CD1c-positive myeloid dendritic cell (primary cell): ENCODE measurements at regions not wholly inside any gene's neighbourhood (a gene's known extent, or its start where the extent isn't known, plus 50 kb on each side); places are given as distances from the start of the nearest gene placed in this dataset.
A peak's percentile ranks its signal among the peaks of the same experiment; 100 is the strongest.
"Not testable (repeated sequence)": the region's sequence is repeated elsewhere in the genome, so short reads cannot be mapped to it uniquely, and the experiment has no call there.

Experiments
- DNase-seq: peaks from one replicate; pipeline ENCODE4 v3.0.0-alpha.2; 2016; ENCODE audit errors: extremely low spot score

DNA sequence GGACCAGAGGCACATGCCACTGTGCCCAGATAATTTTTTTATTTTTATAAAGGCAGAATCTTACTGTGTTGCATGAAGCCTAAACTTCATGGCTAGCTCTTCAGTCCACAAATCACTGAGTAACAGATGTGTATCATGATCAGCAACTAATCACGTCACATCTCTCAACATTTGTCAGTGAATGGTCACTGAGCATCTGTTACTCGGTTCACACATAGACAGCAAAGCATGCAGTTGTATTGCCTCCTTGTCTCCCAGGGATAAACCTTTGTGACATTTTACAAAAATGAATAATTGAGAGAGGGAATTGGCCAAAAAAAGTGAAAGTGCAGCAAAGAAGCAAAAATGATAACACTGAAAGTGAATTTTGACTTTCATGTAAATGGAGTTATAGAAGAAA, 85.9 kb upstream of the BTG1 start:
- not testable (repeated sequence) for DNase-seq

DNA sequence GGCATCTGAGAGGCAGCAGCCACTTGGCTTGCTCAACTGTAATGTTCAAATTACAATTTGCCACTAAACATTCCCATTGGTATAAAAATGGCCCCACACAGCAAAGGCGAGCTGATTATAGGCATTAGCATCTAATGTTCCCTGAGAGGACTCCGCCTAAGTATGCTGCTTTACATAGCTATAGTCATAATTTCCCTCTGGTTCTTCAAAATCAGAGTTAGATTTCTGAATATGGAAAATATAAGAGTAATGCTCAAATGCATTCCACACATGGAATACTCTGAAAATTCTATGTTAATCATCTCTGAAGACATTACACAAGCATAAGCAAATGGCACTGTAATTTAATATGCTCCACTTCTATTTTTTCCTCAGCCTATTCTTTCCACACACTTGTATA, 83.7 kb upstream of the BTG1 start:
- no peak for DNase-seq

DNA sequence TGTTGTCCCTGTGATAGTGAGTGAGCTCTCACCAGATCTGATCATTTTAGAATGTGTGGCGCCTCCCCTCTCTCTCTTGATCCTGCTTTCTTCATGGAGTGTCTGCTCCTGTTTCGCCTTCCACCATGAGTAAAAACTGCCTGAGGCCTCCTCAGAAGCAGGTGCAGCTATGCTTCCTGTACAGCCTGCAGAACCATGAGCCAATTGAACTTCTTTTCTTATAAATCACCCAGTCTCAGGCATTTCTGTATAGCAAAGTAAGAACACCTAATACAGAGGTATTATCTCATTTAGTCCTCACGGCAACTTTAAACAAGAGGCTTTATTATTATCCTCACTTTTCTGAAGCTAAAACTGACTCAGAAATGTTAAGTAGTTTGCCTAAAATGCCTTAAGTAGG, 81.3 kb upstream of the BTG1 start:
- no peak for DNase-seq

DNA sequence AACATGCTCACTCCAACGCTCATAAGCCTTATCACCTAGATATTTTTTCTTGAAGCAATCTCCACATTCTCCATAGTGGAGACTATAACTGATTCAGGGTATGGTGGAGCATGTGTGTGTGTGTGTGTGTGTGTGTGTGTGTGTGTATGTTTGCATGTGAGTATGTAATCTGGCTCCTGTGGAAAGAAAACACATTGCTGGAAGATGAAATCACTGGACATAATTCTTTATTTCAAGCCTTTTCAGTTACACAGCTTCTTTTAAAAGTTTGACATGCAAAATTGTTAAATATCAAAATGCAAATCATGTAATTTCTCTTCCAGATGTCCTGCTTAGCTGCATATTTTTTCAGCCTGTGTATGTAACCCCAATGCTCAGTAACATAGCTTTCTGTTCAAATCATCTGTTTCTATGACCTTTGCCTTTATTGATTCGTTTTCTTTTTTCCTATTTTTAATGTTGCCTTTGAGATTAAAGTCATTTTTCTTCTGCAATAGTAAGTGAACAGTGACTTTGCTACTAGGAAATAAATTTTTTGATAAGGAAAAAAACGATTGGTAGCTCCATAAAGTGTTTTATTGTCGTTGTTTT, 80.5 kb upstream of the BTG1 start:
- no peak for DNase-seq

DNA sequence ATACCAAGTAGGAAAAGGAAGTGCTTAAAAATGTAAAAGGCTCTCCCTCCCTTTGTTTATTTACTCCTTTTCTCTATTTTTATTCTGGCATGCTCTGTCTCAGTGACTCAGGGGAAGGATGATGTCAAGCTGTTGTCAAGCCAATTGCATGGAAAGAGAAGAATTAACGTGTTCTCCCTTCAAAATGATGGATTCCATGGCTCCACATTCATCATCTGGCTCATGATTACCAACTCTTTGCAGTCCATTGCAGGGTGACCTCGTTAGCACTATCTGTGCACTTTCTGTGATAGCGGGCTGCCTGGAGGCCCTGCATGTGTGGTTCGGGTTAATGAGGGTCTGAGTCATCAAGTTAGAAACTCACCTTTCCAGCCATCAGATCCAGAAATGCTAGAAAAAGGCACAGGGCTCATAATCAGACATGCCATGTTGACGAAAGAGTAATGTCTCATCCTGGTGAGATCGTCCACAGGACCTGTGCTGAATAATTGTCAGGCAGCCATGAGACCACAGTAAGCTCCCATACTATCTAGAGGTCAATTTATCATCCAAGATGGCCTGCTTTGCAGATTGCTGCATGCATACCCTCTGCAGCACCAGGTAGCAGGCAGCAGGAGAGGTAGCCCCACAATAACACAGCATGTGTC, 79.2 kb upstream of the BTG1 start:
- DNase-seq = no peak

DNA sequence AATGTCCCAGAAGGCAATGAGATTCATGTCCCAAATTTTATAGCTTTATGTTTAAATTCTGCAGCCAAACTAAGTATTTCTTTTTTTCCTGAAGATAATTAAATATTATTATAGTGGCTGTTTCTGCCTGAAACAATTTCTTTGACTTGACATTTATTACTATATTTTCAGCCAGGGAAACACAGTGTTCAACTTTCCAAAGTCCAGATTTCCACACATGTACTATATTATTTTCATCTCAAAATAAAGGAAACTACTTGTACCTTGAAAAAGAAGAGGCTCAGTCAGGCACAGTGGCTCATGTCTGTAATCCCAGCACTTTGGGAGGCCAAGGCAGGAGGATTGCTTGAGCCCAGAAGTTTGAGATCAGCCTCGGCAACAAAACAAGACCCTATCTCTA, 77.8 kb upstream of the BTG1 start:
- no peak for DNase-seq

DNA sequence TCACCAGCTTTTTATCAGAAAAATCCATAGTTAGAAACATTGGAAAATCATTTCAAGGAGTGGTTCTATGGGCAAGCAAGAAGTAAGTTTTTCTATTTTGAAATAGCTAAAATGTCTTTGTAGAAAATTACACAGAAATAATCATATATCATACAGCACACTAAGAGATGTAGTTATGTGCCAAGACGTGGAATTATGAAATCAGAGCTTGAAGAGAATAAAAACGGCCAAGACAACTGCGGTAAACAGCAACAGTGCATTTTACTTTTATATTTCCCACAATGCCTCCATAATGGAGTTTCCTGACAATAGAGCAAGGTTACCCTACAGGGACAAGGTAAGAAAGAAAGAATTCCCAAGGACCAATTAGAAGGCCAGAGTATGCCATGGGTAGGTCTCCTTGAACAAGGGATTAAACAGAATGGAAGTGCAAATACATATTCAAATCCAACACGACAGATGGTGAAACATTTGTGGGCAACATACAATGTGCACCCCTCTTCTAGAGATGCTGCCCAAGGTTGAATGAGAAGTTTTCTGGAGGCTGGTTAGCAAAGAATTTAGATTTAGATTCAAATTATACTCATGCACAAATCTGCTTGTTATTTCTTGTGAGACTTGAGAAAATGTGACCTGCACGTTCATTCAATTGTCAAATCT, 76.1 kb upstream of the BTG1 start:
- DNase-seq = no peak

DNA sequence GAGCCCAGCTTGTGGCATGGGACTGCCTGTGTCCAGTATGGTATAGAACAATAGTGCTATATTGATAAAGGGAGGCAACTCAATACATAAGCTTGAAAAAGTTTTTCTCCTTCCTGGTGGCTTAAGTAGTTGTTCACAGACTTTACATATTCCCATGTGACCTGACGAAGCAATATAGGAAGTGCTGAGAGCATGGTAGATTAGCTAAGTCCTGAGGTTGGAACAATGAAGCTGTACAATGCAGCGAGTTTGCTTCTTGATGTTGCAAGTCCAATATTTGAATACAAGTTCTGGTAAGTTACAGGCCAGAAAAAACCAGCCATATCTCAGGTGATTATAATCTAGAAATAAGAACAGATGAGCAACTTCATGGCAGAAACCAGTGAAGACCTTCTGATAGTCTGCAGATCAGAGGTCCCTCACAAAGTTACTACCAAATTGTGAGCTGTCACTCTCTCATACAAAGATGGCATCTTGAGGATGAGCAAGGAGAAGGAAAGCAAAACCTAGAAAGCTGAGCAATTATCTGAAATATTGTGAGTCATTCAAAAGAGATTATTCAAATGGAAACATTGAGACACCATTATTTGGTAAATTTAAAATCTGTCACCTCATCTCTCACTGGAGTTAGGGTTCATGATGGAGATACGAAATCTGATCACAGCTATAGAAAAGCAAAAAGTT, 72.9 kb upstream of the BTG1 start:
- peak; percentile 44 for DNase-seq

DNA sequence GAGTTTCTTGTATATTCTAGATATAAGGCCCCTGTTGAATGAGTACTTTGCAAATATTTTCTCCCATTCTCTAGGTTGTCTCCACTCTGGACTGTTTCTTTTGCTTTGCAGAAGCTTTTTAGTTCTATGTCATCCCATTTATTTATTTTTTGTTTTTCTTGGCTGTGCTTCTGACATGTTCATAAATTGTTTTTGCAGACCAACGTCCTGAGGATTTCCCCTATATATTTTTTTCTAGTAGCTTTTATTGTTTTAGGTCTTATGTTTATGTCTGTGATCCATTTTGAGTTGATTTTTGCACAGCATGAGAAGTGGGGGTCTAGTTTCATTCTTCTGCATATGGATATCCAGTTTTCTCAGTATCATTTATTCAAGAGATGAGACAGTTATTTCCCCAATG, 70.4 kb upstream of the BTG1 start:
- DNase-seq = no peak

DNA sequence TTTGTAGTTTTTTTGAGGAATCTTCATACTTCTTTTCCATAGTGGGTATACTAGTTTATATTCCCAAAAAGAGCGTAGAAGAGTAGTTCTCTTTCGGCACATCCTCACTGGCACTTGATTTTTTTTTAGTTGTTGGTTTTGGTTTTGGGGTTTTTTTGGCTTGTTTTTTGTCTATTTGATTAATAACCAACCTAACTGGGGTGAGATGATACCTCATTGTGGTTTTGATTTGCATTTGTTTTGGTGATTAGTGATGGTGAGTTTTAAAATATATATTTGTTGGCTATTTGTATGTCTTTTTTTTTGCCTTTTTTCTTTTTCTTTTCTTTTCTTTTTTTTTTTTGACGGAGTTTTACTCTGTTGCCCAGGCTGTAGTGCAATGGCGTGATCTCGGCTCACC, 69.7 kb upstream of the BTG1 start:
- DNase-seq = no peak

DNA sequence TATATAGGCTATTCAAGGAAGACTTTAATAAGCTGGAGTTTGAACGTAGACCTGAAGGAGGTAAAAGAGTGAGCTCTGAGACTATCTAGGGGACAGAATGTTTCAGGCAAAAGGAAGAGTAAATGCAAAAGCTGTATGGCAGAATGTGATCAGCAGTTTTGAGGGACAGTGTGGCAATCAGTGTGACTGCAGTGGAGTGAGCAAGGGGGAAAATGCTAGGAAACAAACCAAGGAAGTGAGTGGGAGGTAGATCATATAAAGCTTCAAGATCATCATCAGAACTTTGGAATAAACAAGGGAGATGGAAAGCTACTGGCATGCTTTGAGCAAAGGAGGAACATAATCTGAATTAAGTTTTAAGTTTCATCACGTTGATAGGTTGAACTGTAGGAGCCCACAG, 67.5 kb upstream of the BTG1 start:
- no peak for DNase-seq

DNA sequence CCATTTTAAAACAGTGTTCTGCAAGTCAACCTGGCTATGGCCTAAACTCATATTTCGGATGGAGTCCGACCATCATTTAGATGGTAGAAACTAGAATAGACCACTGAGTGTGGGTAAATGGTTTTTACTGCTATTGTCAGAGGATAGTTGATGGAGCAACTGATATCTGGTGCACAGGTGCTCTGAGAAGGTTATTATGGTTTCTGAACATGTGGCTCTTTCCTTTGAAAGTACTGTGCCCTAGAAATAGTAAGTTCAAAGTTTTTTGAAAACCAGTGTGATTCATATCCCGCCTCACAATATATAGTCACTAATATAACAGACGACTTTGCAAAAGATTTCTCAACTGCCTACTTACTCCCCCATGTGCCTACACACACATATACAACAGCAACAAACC, 64.4 kb upstream of the BTG1 start:
- DNase-seq = no peak

DNA sequence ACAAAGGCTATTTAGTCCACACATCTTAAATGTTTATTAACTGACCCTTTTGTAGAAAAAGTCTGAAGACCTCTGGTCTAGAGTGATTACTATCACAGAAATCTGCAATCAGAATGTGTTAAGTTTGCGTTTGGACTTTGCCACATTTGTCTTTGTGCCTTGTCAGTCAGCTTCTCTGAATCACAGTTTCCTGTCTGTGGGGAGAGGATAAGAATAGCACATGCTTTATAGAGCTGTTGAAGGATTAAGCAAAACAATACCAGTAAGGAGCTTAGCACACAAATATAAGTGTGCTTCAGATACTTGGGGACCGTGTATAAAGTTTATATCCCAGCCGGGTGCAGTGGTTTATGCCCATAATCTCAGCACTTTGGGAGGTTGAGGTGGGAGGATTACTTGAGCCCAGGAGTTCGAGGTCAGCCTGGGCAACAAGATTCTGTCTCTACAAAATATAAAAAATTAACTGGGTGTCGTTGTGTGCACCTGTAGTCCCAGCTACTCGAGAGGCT, 63.0 kb upstream of the BTG1 start:
- peak; percentile 49 for DNase-seq

DNA sequence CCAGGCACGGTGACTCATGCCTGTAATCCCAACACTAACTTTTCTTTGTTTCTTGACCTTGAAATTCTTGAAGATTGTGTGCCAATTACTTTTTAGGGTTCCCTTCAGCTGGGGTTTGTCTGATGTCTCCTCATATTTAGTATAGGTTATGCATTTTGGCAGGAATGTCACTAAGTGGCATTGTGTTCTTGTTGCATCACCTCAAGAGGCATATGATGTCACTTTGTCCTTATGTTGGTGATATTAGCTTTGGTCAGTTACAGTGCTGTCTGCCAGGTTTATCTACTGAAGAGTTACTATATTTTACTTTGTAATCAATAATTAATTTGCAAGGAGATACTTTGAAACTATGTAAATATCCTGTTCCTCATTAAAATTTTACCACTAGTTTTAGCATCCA, 61.0 kb upstream of the BTG1 start:
- DNase-seq = no peak

DNA sequence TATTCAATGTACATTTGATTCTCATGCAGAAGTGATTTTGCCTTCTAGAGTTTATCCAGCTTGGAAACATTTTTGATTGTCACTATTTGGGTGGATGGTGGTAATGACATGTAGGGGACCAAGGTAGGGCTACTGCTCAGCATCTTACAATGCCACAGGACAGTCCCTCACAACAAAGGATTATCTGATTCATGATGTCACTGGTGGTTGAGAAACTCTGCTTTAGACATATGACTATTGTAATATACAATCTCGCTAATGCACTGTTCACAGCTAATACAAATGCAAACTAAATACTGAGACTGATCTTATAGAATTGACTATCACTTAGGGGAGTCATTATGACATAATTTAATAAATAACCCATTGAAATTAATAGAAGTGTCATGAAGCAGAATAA, 60.4 kb upstream of the BTG1 start:
- DNase-seq = no peak

DNA sequence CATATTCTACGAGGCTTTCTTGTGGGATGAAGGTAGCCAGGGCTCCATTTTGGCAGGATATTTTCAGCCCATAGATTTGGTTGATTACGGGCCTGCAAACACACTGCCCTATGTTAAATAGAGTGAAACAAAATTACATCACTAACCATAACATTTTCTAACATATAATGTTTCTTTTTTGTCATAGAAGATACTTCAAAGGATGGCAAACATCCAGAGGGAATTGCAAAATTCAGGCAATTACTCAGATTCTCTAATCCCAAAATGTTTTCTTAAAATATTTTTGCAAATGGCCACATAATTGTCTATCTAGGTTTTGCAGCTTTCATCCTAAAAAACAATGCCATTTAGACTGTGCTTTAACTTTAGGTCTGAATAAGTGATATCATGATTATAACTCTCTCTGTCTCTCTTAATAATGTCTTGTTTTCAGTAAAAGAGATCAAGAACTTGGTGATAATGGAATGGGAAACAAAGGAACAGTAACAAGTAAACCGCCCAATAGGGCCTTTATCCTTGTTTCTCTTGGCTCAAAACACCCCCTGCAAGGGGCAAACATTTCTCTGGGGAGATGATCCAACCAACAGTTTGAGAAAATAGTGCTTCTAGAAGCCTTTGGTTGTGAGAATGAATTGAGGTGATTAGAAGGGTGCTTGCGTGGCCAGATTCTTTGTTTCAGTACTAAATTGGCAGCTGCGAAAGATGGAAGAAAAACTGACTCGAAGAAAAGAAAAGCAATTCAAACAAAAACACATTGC, 54.4 kb upstream of the BTG1 start:
- DNase-seq = no peak

DNA sequence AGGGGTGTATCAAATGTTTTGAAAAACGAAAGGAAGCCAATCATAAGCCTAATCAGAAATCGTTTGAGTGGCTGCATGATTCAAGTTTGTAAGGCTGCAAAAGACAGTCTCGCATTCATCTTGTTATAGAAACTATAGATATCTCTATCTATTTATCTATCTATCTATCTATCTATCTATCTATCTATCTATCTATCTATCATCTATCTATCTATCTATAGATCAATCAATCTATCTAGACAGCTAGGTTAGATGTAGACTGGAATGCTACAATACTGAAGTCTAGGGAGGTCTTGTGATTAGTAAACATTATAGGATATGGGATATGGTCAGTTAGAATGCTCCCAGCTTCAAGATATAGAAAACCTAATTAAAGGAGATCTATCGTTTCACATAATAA, 52.2 kb upstream of the BTG1 start:
- no peak for DNase-seq

DNA sequence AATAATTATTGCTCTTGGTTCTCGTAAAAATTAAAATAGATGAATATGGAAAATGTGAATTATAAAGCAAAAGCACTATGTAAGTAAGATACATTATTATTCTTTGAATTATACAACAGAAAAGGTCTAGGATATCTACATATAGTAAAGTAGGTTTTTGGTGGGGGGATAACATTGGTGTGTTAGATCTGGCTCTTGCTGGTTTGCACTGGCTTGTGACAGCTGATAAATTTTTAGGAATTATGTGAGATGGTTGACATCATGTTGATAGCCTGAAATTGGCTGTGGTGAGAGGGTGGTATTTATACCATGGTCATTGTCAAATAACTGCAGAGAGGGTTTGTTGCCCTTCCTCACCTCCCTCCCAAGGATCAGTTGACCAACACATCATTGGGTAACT, 50.7 kb upstream of the BTG1 start:
- no peak for DNase-seq
